HG02970 (cell line): ENCODE measurements at regions not wholly inside any gene's neighbourhood (a gene's known extent, or its start where the extent isn't known, plus 50 kb on each side); places are given as distances from the start of the nearest gene placed in this dataset.
"Not testable (repeated sequence)": the region's sequence is repeated elsewhere in the genome, so short reads cannot be mapped to it uniquely, and the experiment has no call there.

Source experiments
- ATAC-seq: cut with Tn5 transposase; IDR thresholded peaks from one replicate; pipeline ENCODE4 v1.9.1; 2021; ENCODE audit warnings: mild to moderate bottlenecking, moderate library complexity, moderate number of reproducible peaks; ENCODE audit not compliant: unreplicated experiment, low FRiP score

GRCh38 chr17:72562615-72563188 lies 441.9 kb downstream of the SOX9 start:
- ATAC-seq = no peak

GRCh38 chr17:72563952-72564351 lies 443.1 kb downstream of the SOX9 start:
- ATAC-seq = no peak

- ATAC-seq = no peak
Observed at GRCh38 chr17:72565006-72565405, 444.2 kb downstream of the SOX9 start.

GRCh38 chr17:72565758-72566157 lies 444.9 kb downstream of the SOX9 start:
- ATAC-seq = no peak

- ATAC-seq = no peak
Observed at GRCh38 chr17:72566671-72567484, 446.1 kb downstream of the SOX9 start.

GRCh38 chr17:72567774-72568173 lies 447.0 kb downstream of the SOX9 start:
- no peak for ATAC-seq

- ATAC-seq = no peak
Observed at GRCh38 chr17:72569148-72569946, 448.5 kb downstream of the SOX9 start.

- no peak for ATAC-seq
Observed at GRCh38 chr17:72571813-72572396, 451.1 kb downstream of the SOX9 start.

GRCh38 chr17:72572604-72573491 lies 452.0 kb downstream of the SOX9 start:
- no peak for ATAC-seq

- not testable (repeated sequence) for ATAC-seq
Observed at GRCh38 chr17:72573492-72573801, 452.6 kb downstream of the SOX9 start.

- ATAC-seq = no peak
Observed at GRCh38 chr17:72574675-72575510, 454.1 kb downstream of the SOX9 start.

GRCh38 chr17:72575542-72576233 lies 454.9 kb downstream of the SOX9 start:
- no peak for ATAC-seq

GRCh38 chr17:72576289-72576759 lies 455.5 kb downstream of the SOX9 start:
- ATAC-seq = no peak

- ATAC-seq = no peak
Observed at GRCh38 chr17:72578817-72579470, 458.1 kb downstream of the SOX9 start.

- no peak for ATAC-seq
Observed at GRCh38 chr17:72579990-72580320, 459.1 kb downstream of the SOX9 start.

GRCh38 chr17:72580321-72581127 lies 459.7 kb downstream of the SOX9 start:
- no peak for ATAC-seq

- no peak for ATAC-seq
Observed at GRCh38 chr17:72587156-72587555, 466.3 kb downstream of the SOX9 start.
